Fibroblast of lung (primary cell): ENCODE measurements at regions not wholly inside any gene's neighbourhood (a gene's known extent, or its start where the extent isn't known, plus 50 kb on each side); places are given as distances from the start of the nearest gene placed in this dataset.

Source experiments
- DNase-seq, 2 donors: peaks; one replicate each; pipeline versions ENCODE4 v3.0.0 to v3.0.0-alpha.2; 2010; ENCODE audit warnings: low read depth in 2 of 2
- H2AFZ ChIP-seq: 2 replicates; pipeline ENCODE4 v1.5.1; 2012; ENCODE audit warnings: low read length, control low read depth, inconsistent platforms
- H3K27ac ChIP-seq: 2 replicates; pipeline ENCODE4 v1.5.1; 2011; ENCODE audit warnings: low read length, control low read depth; ENCODE audit not compliant: insufficient read depth
- H3K27me3 ChIP-seq: 2 replicates; pipeline ENCODE4 v1.5.1; 2011; ENCODE audit warnings: mild to moderate bottlenecking, low read length; ENCODE audit not compliant: control insufficient read depth, insufficient read depth
- H3K36me3 ChIP-seq: 2 replicates; pipeline ENCODE4 v1.5.1; 2011; ENCODE audit warnings: low read length; ENCODE audit not compliant: control insufficient read depth, insufficient read depth
- H3K4me1 ChIP-seq: 2 replicates; pipeline ENCODE4 v1.5.1; 2011; ENCODE audit warnings: low read length; ENCODE audit not compliant: control insufficient read depth, insufficient read depth; ENCODE audit errors: extremely low read depth
- H3K4me2 ChIP-seq: 2 replicates; pipeline ENCODE4 v1.5.1; 2011; ENCODE audit warnings: low read length, control low read depth; ENCODE audit not compliant: insufficient read depth; ENCODE audit errors: extremely low read depth
- H3K4me3 ChIP-seq, 4 experiments: fragments of 200-600 bp in 1 of 4; sonication (generic) in 1 of 4; replicated peaks in 1 of 4; 2 replicates each; pipeline ENCODE4 v1.5.1; 2011 to 2016; ENCODE audit warnings: low read length in 4 of 4, low read depth in 3 of 4, mild to moderate bottlenecking in 3 of 4, control low read depth in 2 of 4, inconsistent platforms in 1 of 4, mixed read lengths in 1 of 4; ENCODE audit not compliant: insufficient read depth in 1 of 4; ENCODE audit errors: control extremely low read depth in 1 of 4
- H3K79me2 ChIP-seq: 2 replicates; pipeline ENCODE4 v1.5.1; 2012; ENCODE audit warnings: mild to moderate bottlenecking, low read length, inconsistent platforms; ENCODE audit not compliant: control insufficient read depth, insufficient read depth
- H3K9ac ChIP-seq: 2 replicates; pipeline ENCODE4 v1.5.1; 2011; ENCODE audit warnings: mild to moderate bottlenecking, low read length, control low read depth; ENCODE audit not compliant: insufficient read depth
- H3K9me3 ChIP-seq: 2 replicates; pipeline ENCODE4 v1.5.1; 2012; ENCODE audit warnings: low read depth, low read length; ENCODE audit not compliant: control insufficient read depth, insufficient read depth
- H4K20me1 ChIP-seq: 2 replicates; pipeline ENCODE4 v1.5.1; 2011; ENCODE audit warnings: low read length; ENCODE audit not compliant: control insufficient read depth, insufficient read depth; ENCODE audit errors: extremely low read depth
- EZH2 ChIP-seq: IDR thresholded peaks from 2 replicates; pipeline ENCODE4 v1.5.1; 2012; ENCODE audit warnings: low read length, control low read depth, mild to moderate bottlenecking; ENCODE audit errors: missing control alignments
- TF ChIP-seq, protein P1 (sequence below), 2 donors: IDR thresholded peaks in 1 of 2; conservative IDR thresholded peaks in 1 of 2; 1 replicate in 1 of 2; 2 replicates in 1 of 2; pipeline ENCODE4 v1.5.1; 2011 to 2012; ENCODE audit warnings: low read length in 2 of 2, control low read depth in 1 of 2, inconsistent platforms in 1 of 2, low read depth in 1 of 2, mild to moderate bottlenecking in 1 of 2

DNA sequence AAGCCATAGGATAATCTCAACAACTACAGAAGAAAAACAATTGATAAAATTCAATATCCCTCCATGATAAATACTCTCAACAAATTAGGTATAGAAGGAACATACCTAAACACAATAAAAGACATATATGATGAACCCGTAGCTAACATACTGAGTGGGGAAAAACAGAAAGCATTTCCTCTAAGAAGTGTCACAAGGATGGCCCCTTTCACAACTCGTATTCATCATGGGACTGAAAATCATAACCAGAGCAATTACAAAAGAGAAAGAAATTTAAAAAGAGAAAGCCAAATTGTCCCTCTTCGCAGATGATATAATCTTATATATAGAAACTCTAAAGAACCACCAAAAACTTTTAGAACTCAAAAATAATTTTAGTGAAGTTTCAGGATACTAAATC, 146.3 kb upstream of the RGMB start:
- H4K20me1 ChIP-seq, result no peaks in the 10 kb centered on the region
- no peak overlapping the region for H3K4me2 ChIP-seq
- H3K4me3 ChIP-seq, result no peak overlapping the region
- no peak overlapping the region for H2AFZ ChIP-seq
- no peak overlapping the region for H3K9ac ChIP-seq
- H3K27ac ChIP-seq, result no peak overlapping the region
- TF ChIP-seq, protein P1, sequence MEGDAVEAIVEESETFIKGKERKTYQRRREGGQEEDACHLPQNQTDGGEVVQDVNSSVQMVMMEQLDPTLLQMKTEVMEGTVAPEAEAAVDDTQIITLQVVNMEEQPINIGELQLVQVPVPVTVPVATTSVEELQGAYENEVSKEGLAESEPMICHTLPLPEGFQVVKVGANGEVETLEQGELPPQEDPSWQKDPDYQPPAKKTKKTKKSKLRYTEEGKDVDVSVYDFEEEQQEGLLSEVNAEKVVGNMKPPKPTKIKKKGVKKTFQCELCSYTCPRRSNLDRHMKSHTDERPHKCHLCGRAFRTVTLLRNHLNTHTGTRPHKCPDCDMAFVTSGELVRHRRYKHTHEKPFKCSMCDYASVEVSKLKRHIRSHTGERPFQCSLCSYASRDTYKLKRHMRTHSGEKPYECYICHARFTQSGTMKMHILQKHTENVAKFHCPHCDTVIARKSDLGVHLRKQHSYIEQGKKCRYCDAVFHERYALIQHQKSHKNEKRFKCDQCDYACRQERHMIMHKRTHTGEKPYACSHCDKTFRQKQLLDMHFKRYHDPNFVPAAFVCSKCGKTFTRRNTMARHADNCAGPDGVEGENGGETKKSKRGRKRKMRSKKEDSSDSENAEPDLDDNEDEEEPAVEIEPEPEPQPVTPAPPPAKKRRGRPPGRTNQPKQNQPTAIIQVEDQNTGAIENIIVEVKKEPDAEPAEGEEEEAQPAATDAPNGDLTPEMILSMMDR (conservative IDR thresholded peaks at IDR 0.05 in 1 of 2, IDR thresholded peaks at IDR 0.05 in 1 of 2; ENCODE audit: low read depth in 1 of 2, low read length in 2 of 2), result no peak
- TF ChIP-seq EZH2, result no peak
- peaks cover 9% of the 10 kb centered on the region for H3K4me1 ChIP-seq
- no peaks in the 10 kb centered on the region for H3K27me3 ChIP-seq
- no peaks in the 10 kb centered on the region for H3K36me3 ChIP-seq
- no peaks in the 10 kb centered on the region for H3K9me3 ChIP-seq
- H3K79me2 ChIP-seq, result no peaks in the 10 kb centered on the region
- DNase-seq, result no peak

DNA sequence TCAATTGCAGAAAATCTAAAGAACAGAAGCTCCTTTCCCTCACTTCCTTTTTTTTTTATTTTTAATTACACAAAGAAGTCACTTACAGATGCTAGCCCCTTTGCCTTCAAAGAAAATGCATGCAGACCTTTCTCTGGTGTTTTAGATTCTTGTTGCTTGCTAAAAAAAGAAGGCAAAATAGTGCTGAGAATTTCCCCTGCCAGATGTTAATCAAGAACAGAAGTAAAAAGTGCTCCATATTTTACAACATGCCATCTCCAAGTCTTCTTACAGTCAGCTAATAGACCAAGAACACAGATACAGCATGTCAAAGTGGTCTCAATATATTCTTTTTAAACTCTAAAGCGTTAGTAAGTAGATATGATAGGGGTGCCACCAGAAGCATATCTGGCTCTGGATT, 142.8 kb upstream of the RGMB start:
- no peak overlapping the region for H3K4me2 ChIP-seq
- H3K27me3 ChIP-seq, result no peaks in the 10 kb centered on the region
- H4K20me1 ChIP-seq, result no peaks in the 10 kb centered on the region
- no peak overlapping the region for H3K4me3 ChIP-seq
- no peaks in the 10 kb centered on the region for H3K36me3 ChIP-seq
- peaks cover 9% of the 10 kb centered on the region for H3K4me1 ChIP-seq
- no peaks in the 10 kb centered on the region for H3K79me2 ChIP-seq
- no peaks in the 10 kb centered on the region for H3K9me3 ChIP-seq
- H3K9ac ChIP-seq, result no peak overlapping the region
- H2AFZ ChIP-seq, result no peak overlapping the region
- no peak overlapping the region for H3K27ac ChIP-seq
- TF ChIP-seq, protein P1 (conservative IDR thresholded peaks at IDR 0.05 in 1 of 2, IDR thresholded peaks at IDR 0.05 in 1 of 2; ENCODE audit: low read depth in 1 of 2, low read length in 2 of 2), result no peak
- TF ChIP-seq EZH2, result no peak
- no peak for DNase-seq

DNA sequence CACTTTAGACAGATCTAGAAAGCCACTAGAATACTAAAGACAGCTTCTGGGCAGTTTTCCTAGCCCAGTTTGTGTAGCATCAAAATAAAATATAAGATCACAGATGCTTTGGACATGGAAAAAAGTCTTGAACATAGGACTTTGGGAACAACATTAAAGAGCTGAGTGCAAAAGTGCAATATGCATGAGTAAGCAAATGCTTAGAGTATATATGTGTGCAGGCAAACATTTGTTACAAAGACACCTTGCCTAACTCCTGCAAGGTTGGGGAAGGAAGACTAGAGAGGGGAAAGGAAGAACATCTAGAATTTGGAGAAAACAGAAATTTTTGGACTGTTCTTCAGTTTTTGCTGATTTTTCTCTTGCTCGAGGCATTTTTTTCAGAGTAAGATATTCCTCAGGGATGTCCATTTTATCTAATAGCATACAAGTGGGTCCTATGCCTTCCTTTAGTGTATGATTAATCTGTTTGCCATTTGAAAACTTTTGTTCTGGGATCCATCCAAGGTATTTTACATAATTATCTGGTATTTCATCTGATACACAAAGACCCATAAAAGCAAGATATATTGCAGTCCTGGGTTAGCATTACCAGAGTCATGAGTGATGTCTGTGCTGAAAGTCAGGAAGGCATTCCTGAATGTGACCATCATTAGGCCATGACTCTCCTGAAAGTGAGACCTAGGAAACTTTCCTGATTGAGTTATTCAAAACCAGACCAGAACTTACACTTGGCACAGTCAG, 142.0 kb upstream of the RGMB start:
- H3K9ac ChIP-seq, result no peak overlapping the region
- H3K27ac ChIP-seq, result no peak overlapping the region
- peaks cover 9% of the 10 kb centered on the region for H3K4me1 ChIP-seq
- no peaks in the 10 kb centered on the region for H4K20me1 ChIP-seq
- H3K4me3 ChIP-seq, result no peak overlapping the region
- H3K27me3 ChIP-seq, result no peaks in the 10 kb centered on the region
- no peaks in the 10 kb centered on the region for H3K79me2 ChIP-seq
- H2AFZ ChIP-seq, result no peak overlapping the region
- H3K4me2 ChIP-seq, result peak overlapping the region; percentile 11
- TF ChIP-seq EZH2, result no peak
- TF ChIP-seq, protein P1 (conservative IDR thresholded peaks at IDR 0.05 in 1 of 2, IDR thresholded peaks at IDR 0.05 in 1 of 2; ENCODE audit: low read depth in 1 of 2, low read length in 2 of 2), result no peak
- DNase-seq, result peak; percentile 9 to 94
- no peaks in the 10 kb centered on the region for H3K9me3 ChIP-seq
- no peaks in the 10 kb centered on the region for H3K36me3 ChIP-seq
